ENCODE measurements at regions not wholly inside any gene's neighbourhood (a gene's known extent, or its start where the extent isn't known, plus 50 kb on each side); places are given as distances from the start of the nearest gene placed in this dataset.
A peak's percentile ranks its signal among the peaks of the same experiment; 100 is the strongest.
"Not testable (repeated sequence)": the region's sequence is repeated elsewhere in the genome, so short reads cannot be mapped to it uniquely, and the experiment has no call there.

DNA sequence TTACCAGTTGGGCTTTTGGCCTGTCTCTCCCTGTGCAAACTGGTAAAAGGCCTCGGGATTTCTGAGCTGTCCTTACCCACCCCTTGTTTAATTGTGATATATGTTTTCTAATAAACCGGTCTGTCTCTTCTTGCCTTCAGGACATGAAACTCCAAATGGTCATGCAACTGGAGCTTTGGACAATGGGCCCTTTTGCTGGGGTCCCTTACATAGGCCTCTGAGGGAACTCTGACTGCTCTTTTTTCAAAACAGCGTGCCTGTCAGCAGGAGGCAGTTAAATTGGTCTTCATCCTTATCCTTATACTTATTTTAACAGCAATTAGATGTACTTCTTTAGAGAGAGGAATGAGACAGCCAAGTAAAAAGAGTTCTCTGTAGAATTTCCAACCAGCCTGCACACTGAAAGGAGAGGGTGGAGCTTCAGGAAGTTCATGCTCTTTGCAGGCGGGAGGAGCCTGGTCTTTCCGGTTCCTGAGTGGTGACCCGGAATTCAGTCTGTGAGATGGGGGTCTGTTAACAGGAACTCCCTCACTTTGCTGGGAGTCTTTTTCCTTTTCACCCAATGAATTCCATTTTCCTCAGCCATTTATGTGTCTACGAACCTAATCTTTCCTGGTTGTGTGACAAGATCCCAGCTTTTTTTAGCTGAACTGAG is 299.6 kb upstream of the GJE1 start:
- no peak for TF ChIP-seq POLR2A (IDR thresholded peaks at IDR 0.05; ENCODE audit: extremely low read depth, insufficient read length)
- no peak for TF ChIP-seq CTCF (IDR thresholded peaks at IDR 0.05; ENCODE audit: low read depth, low read length)
- no peak for TF ChIP-seq MAX (IDR thresholded peaks at IDR 0.05; ENCODE audit: low read depth, low read length)
- TF ChIP-seq MYC (IDR thresholded peaks at IDR 0.05; ENCODE audit: low read depth, low read length) = no peak

DNA sequence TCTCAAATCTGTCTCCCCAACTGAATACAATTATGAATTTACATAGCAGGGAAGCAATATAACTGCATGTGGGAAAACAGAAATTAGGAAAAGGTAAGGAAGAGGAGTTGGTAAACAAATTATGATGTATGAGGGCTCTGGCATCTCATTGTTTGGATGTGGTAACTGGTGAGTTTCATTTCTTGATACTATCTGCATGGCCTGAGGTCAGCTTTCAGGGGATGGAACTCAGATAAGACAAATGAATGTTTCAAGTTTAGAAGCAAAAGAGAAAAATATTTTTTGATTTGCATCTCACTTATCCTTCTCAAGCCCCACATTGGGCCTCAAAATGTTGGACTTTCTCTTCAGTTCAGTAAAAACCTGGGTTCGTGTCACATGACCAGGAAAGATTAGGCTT is 302.2 kb upstream of the GJE1 start:
- no peak overlapping the region for H3K4me3 ChIP-seq (ENCODE audit: low read depth, low read length)
- TF ChIP-seq POLR2A (IDR thresholded peaks at IDR 0.05; ENCODE audit: extremely low read depth, insufficient read length) = no peak
- TF ChIP-seq CTCF (IDR thresholded peaks at IDR 0.05; ENCODE audit: low read depth, low read length) = no peak
- no peak for TF ChIP-seq MYC (IDR thresholded peaks at IDR 0.05; ENCODE audit: low read depth, low read length)
- TF ChIP-seq MAX (IDR thresholded peaks at IDR 0.05; ENCODE audit: low read depth, low read length) = no peak
- no peak for DNase-seq (ENCODE audit: low read depth)

More for the DNA sequence above, 299.6 kb upstream of the GJE1 start:
- H3K4me3 ChIP-seq (ENCODE audit: low read depth, low read length) = no peak overlapping the region
- DNase-seq (ENCODE audit: low read depth) = no peak

GRCh38 chr6:141829566-141830360 is 303.0 kb upstream of the GJE1 start:
- no peak overlapping the region for H3K4me3 ChIP-seq (ENCODE audit: low read depth, low read length)
- no peak for TF ChIP-seq POLR2A (IDR thresholded peaks at IDR 0.05; ENCODE audit: extremely low read depth, insufficient read length)
- TF ChIP-seq MYC (IDR thresholded peaks at IDR 0.05; ENCODE audit: low read depth, low read length) = no peak
- no peak for TF ChIP-seq MAX (IDR thresholded peaks at IDR 0.05; ENCODE audit: low read depth, low read length)
- TF ChIP-seq CTCF (IDR thresholded peaks at IDR 0.05; ENCODE audit: low read depth, low read length) = no peak
- DNase-seq (ENCODE audit: low read depth) = no peak

GRCh38 chr6:141824350-141824749 is 308.4 kb upstream of the GJE1 start:
- no peak for DNase-seq (ENCODE audit: low read depth)
- no peak overlapping the region for H3K4me3 ChIP-seq (ENCODE audit: low read depth, low read length)

GRCh38 chr6:141815039-141815438 is 317.7 kb upstream of the GJE1 start:
- DNase-seq (ENCODE audit: low read depth) = not testable (repeated sequence)

More at GRCh38 chr6:141824350-141824749, 308.4 kb upstream of the GJE1 start:
- no peak for TF ChIP-seq MYC (IDR thresholded peaks at IDR 0.05; ENCODE audit: low read depth, low read length)
- no peak for TF ChIP-seq CTCF (IDR thresholded peaks at IDR 0.05; ENCODE audit: low read depth, low read length)
- TF ChIP-seq POLR2A (IDR thresholded peaks at IDR 0.05; ENCODE audit: extremely low read depth, insufficient read length) = no peak
- no peak for TF ChIP-seq MAX (IDR thresholded peaks at IDR 0.05; ENCODE audit: low read depth, low read length)

DNA sequence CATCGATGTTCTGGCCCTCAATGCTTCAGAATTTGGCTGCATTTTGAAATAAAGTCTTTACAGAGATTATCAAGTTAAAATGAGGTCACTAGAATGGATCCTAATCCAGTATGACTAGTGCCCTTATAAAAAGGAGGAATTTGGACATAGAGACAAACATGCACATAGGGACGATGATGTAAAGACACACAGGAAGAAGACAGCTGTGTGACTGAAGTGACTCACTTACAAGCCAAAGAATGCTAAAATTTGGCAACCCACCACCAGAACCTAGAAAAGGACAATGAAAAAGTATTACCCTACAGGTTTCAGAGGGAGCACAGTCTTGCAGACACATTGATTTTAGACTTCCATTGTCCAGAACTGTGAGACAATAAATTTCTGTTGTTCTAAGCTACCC is 322.8 kb upstream of the GJE1 start:
- DNase-seq (ENCODE audit: low read depth) = peak; percentile 4
- TF ChIP-seq POLR2A (IDR thresholded peaks at IDR 0.05; ENCODE audit: extremely low read depth, insufficient read length) = no peak
- TF ChIP-seq MYC (IDR thresholded peaks at IDR 0.05; ENCODE audit: low read depth, low read length) = no peak
- TF ChIP-seq CTCF (IDR thresholded peaks at IDR 0.05; ENCODE audit: low read depth, low read length) = no peak
- no peak overlapping the region for H3K4me3 ChIP-seq (ENCODE audit: low read depth, low read length)

More at GRCh38 chr6:141815039-141815438, 317.7 kb upstream of the GJE1 start:
- H3K4me3 ChIP-seq (ENCODE audit: low read depth, low read length) = not testable (repeated sequence)
